B cell (primary cell): ENCODE measurements at regions not wholly inside any gene's neighbourhood (a gene's known extent, or its start where the extent isn't known, plus 50 kb on each side); places are given as distances from the start of the nearest gene placed in this dataset.

Experiments used
- ATAC-seq: fragments of 200-7000 bp; cut with Tn5 transposase; one replicate; pipeline ENCODE4 v1.10.0; 2021; ENCODE audit warnings: low read depth, mild to moderate bottlenecking, moderate number of reproducible peaks, moderate library complexity
- CTCF ChIA-PET: fragments of 350-600 bp; sonication (Branson Sonifier 250); formaldehyde crosslinking; loops from one replicate; lab custom pipeline; 2021; ENCODE audit warnings: antibody characterized with exemption, inconsistent platforms; lab: Charles Lee
- POLR2A ChIA-PET: fragments of 350-600 bp; sonication (Branson Sonifier 250); formaldehyde crosslinking; loops from one replicate; lab custom pipeline; 2021; ENCODE audit warnings: antibody characterized with exemption; lab: Charles Lee
- DNase-seq: peaks from one replicate; pipeline ENCODE4 v3.0.0; 2013
- H2AFZ ChIP-seq: 2 replicates; pipeline ENCODE4 v1.6.1; 2012; ENCODE audit warnings: mild to moderate bottlenecking, low read depth, low read length; ENCODE audit not compliant: insufficient read depth, poor library complexity, severe bottlenecking
- H3K27ac ChIP-seq, 2 donors: 1 replicate in 1 of 2; 2 replicates in 1 of 2; pipeline ENCODE4 v1.5.1; 2012 to 2013; ENCODE audit warnings: low read length in 2 of 2, mild to moderate bottlenecking in 2 of 2, moderate library complexity in 1 of 2
- H3K27me3 ChIP-seq, 4 experiments: fragments of 200-600 bp in 1 of 4; sonication (generic) in 1 of 4; replicated peaks in 1 of 4; 1 replicate in 2 of 4; 2 replicates in 2 of 4; pipeline versions ENCODE4 v1.6.1 to v1.7.0; 2013 to 2016; ENCODE audit warnings: low read length in 3 of 4, mild to moderate bottlenecking in 2 of 4, mixed read lengths in 1 of 4, moderate library complexity in 1 of 4; ENCODE audit not compliant: insufficient read depth in 4 of 4, control insufficient read depth in 3 of 4; ENCODE audit errors: control extremely low read depth in 1 of 4
- H3K36me3 ChIP-seq, 2 experiments: replicated peaks in 1 of 2; 1 replicate in 1 of 2; 2 replicates in 1 of 2; pipeline versions ENCODE4 v1.6.1 to v1.7.1; 2013; ENCODE audit warnings: low read length in 1 of 2; ENCODE audit not compliant: insufficient read depth in 2 of 2, control insufficient read depth in 1 of 2; ENCODE audit errors: control extremely low read depth in 1 of 2, extremely low read depth in 1 of 2
- H3K4me1 ChIP-seq, 2 donors: fragments of 200-600 bp in 1 of 2; sonication (generic) in 1 of 2; 1 replicate in 1 of 2; 2 replicates in 1 of 2; pipeline versions ENCODE4 v1.5.1 to v1.6.1; 2013 to 2017; ENCODE audit warnings: low read length in 2 of 2; ENCODE audit not compliant: control insufficient read depth in 2 of 2, insufficient read depth in 2 of 2
- H3K4me2 ChIP-seq: replicated peaks from 2 replicates; pipeline ENCODE3; 2012; ENCODE audit warnings: mild to moderate bottlenecking, low read depth, low read length; ENCODE audit not compliant: poor library complexity, severe bottlenecking
- H3K4me3 ChIP-seq, 5 experiments: fragments of 200-600 bp in 1 of 5; sonication (generic) in 1 of 5; 1 replicate in 3 of 5; 2 replicates in 2 of 5; pipeline versions ENCODE4 v1.5.1 to v1.7.0; 2011 to 2016; ENCODE audit warnings: low read length in 4 of 5, mild to moderate bottlenecking in 4 of 5, low read depth in 2 of 5, control low read depth in 1 of 5, moderate library complexity in 1 of 5; ENCODE audit not compliant: insufficient read depth in 1 of 5; ENCODE audit errors: control extremely low read depth in 1 of 5, extremely low read depth in 1 of 5
- H3K79me2 ChIP-seq: fragments of 200-600 bp; sonication (generic); one replicate; pipeline ENCODE4 v1.6.0; 2016; ENCODE audit warnings: low read length; ENCODE audit not compliant: control insufficient read depth, insufficient read depth
- H3K9ac ChIP-seq: fragments of 200-600 bp; sonication (generic); 2 replicates; pipeline ENCODE4 v1.6.1; 2017; ENCODE audit warnings: mild to moderate bottlenecking, low read length, moderate library complexity
- H3K9me3 ChIP-seq, 3 donors: one replicate each; pipeline versions ENCODE4 v1.6.1 to v1.7.1; 2013; ENCODE audit warnings: low read length in 2 of 3; ENCODE audit not compliant: control insufficient read depth in 2 of 3, insufficient read depth in 1 of 3; ENCODE audit errors: control extremely low read depth in 1 of 3
- H4K20me1 ChIP-seq: 2 replicates; pipeline ENCODE4 v1.6.0; 2012; ENCODE audit warnings: mild to moderate bottlenecking, low read length; ENCODE audit not compliant: insufficient read depth, control insufficient read depth, poor library complexity, severe bottlenecking
- H3K27ac Mint-ChIP-seq: one replicate; pipeline ENCODE4 v1.8.0; 2021; ENCODE audit warnings: mixed read lengths
- H3K27me3 Mint-ChIP-seq: one replicate; pipeline ENCODE4 v1.8.0; 2021; ENCODE audit warnings: mixed read lengths
- H3K4me1 Mint-ChIP-seq: one replicate; pipeline ENCODE4 v1.8.0; 2021; ENCODE audit warnings: mixed read lengths
- H3K4me3 Mint-ChIP-seq: one replicate; pipeline ENCODE4 v1.8.0; 2021; ENCODE audit warnings: mixed read lengths
- H3K9me3 Mint-ChIP-seq: one replicate; pipeline ENCODE4 v1.8.0; 2022; ENCODE audit warnings: mixed read lengths; ENCODE audit not compliant: insufficient read depth
- CTCF ChIP-seq: fragments of 200-600 bp; IDR thresholded peaks from one replicate; pipeline ENCODE4 v1.8.0; 2022; ENCODE audit warnings: antibody characterized with exemption, mild to moderate bottlenecking
- EZH2 ChIP-seq: IDR thresholded peaks from 2 replicates; pipeline ENCODE4 v1.6.1; 2012; ENCODE audit warnings: borderline replicate concordance, low read depth, mild to moderate bottlenecking, moderate library complexity, low read length; ENCODE audit not compliant: insufficient read depth, poor library complexity, severe bottlenecking
- WGBS: methylation state at CpG from one replicate; pipeline ENCODE4 v1.1.5; 2013; ENCODE audit warnings: missing lambda C conversion rate; ENCODE audit not compliant: insufficient coverage; 5-methylcytosine and 5-hydroxymethylcytosine counted together
- intact Hi-C: fragments of 100-400 bp; cut with micrococcal nuclease; formaldehyde crosslinking; loops from one replicate; pipeline ENCODE4 v1.10.0; 2022

GRCh38 chr2:236694146-236694888 is 124.7 kb downstream of the ACKR3 start:
- H3K9ac ChIP-seq, result no peak overlapping the region
- H3K27ac ChIP-seq, result no peak overlapping the region
- no peaks in the 10 kb centered on the region for H3K36me3 ChIP-seq
- TF ChIP-seq CTCF (no peak), EZH2 (no peak)
- no peak overlapping the region for H2AFZ ChIP-seq
- H3K9me3 ChIP-seq, result peaks cover 0 to 4% (median 0%) of the 10 kb centered on the region in 3 donors
- no peaks in the 10 kb centered on the region for H3K79me2 ChIP-seq
- intact Hi-C loops, result no loop called here
- Mint-ChIP-seq H3K4me3 (no peak overlapping the region), H3K27me3 (peaks cover 8% of the 10 kb centered on the region), H3K27ac (no peak overlapping the region), H3K9me3 (no peaks in the 10 kb centered on the region), H3K4me1 (no peaks in the 10 kb centered on the region)
- H3K27me3 ChIP-seq, result peaks cover 0 to 3% (median under 1%) of the 10 kb centered on the region in 4 experiments
- no peaks in the 10 kb centered on the region for H3K4me1 ChIP-seq
- ATAC-seq (no peak), DNase-seq (no peak)
- H3K4me2 ChIP-seq, result no peak overlapping the region
- WGBS, result 87% methylated on average over 6 of the region's 10 CpGs
- POLR2A ChIA-PET, result no interaction called here
- no peaks in the 10 kb centered on the region for H4K20me1 ChIP-seq
- no peak overlapping the region for H3K4me3 ChIP-seq
- CTCF ChIA-PET, result no interaction called here

- Mint-ChIP-seq H3K9me3 (no peaks in the 10 kb centered on the region), H3K27me3 (peaks cover 10% of the 10 kb centered on the region), H3K4me3 (no peak overlapping the region), H3K27ac (no peak overlapping the region), H3K4me1 (no peaks in the 10 kb centered on the region)
- CTCF ChIA-PET, result no interaction called here
- H4K20me1 ChIP-seq, result no peaks in the 10 kb centered on the region
- no peak overlapping the region for H2AFZ ChIP-seq
- H3K36me3 ChIP-seq, result no peaks in the 10 kb centered on the region
- no peak for ATAC-seq
- POLR2A ChIA-PET, result no interaction called here
- H3K4me2 ChIP-seq, result no peak overlapping the region
- no peak for DNase-seq
- TF ChIP-seq CTCF (no peak), EZH2 (no peak)
- intact Hi-C loops, result no loop called here
- peaks cover 0 to 4% (median 0%) of the 10 kb centered on the region in 3 donors for H3K9me3 ChIP-seq
- WGBS, result 64% methylated on average over 3 of the region's 3 CpGs
- H3K9ac ChIP-seq, result no peak overlapping the region
- H3K4me1 ChIP-seq, result no peaks in the 10 kb centered on the region
- H3K79me2 ChIP-seq, result no peaks in the 10 kb centered on the region
- no peaks in the 10 kb centered on the region for H3K27me3 ChIP-seq
- H3K27ac ChIP-seq, result no peak overlapping the region
- H3K4me3 ChIP-seq, result no peak overlapping the region
Observed at GRCh38 chr2:236696834-236697233, 127.2 kb downstream of the ACKR3 start.
